CMK (cell line): ENCODE measurements at regions not wholly inside any gene's neighbourhood (a gene's known extent, or its start where the extent isn't known, plus 50 kb on each side); places are given as distances from the start of the nearest gene placed in this dataset.
A peak's percentile ranks its signal among the peaks of the same experiment; 100 is the strongest.

Experiments
- DNase-seq: peaks from one replicate; pipeline ENCODE4 v3.0.0-alpha.2; 2010; ENCODE audit warnings: low read depth

DNA sequence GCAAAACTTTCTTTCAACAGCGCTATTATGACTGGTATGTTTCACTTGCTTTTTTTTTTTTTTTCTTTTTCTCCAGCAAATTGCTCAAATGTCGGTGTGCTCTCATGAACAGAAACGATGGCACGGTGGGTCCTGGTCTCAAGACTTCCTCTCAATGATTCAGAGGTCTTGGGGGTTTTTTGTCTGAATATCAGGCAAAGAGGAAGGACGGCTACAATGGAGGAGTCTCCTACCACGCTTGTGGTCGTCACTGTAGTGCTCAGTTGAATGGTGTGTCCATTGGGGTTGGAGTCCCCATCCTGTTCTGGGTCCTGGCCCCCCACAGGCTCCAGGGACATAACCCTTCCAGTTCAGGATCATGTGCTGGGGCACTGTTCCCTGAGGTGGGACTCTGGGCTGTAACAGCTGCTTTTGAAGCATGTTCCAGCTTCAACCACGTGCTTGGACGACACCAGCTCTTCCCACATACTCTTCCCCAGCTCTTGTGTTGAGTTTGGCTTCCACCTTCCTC is 266.7 kb upstream of the KLF6 start:
- DNase-seq, result no peak

DNA sequence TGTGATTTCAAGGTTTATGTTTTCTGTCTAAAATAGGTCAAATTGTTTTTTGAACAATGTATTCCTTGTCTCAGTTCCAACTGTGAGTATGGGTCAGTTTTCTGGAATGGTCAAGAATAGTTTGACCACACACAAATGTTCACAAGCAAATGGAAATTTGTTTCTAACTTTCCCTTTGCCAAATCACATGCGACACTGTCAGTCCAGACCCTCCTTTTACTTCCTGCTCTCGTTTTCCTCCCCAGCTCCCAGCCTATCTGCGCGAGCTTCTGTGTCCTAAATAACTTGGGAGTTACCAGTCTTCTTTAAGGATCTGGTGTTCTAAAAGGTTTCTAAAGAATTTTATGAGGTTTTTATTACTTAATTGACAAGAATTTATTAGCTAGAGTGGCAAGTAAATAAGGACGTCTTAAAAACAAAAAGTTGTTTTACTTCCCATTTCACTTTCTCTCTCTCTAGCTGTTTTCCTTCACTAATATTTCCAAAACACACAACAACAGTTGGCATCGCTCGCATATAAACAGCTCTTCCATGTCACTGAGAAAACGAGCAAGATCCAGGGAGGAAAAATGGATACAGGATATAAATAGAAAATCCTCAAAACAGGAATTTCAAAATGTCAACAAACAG is 266.1 kb upstream of the KLF6 start:
- DNase-seq, result no peak

DNA sequence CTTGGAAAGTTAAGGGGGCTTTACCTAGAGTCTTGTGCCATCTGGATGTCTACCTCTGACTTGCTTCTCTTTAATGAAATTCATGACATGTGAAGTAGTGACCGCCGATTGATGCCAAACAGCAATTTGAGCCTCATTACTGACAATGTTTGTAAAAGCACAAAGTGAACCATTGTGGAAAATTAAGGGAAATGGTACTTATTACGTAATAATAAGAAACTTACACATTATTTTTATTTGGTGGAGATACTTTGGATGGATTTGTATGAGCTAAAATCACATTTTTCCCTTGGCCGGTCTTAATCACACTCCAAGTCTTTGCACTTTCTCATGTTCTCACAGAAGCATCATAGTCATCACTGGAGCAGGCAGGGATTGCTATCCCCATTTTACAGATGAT is 265.1 kb upstream of the KLF6 start:
- no peak for DNase-seq

DNA sequence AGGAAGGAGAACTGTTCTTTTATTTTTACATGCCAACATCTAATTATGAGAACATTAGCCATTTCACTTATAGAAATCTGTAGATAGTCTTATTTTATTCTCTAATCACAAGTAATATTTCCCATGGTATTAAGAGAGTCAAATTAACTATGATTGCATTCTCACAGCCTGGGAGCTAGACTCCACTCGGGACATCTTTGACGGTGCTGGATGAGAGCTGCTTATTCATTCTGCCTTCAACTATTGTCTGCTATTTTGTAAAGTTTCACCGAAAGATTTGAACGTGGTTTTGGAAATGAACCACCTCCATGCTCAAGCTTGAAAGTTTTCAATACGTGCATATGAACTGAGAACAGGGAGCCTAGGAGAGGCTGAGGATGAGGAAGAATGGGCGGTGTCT is 264.3 kb upstream of the KLF6 start:
- no peak for DNase-seq

DNA sequence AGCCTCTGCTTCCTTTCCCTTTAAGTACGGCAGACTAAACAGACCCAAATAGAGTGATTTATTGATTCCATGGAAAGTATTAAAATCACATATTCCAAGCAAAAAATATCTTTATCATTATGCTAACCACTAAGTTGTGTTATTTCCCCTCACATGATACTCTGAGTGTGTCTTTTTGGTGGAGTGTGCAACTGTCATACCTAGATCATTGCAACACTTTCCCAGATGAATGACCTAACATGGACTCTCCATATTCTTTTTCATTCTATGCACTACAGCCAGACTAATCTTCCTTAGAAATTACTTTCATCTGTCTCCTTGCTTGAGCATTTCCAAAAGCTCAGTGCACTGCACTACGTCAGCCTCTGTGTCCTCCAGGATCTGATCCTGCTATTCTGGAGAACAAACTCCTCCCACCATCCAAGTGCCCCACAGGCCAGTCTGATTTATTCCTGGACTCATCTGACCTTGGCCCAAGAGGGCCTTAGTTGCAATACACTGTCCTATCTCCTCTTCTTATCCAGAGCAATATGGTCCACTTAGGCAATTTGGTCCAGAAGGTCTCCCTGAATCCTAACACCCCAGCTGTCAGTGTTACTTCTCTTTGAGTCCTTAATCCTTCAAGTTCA is 263.3 kb upstream of the KLF6 start:
- no peak for DNase-seq

DNA sequence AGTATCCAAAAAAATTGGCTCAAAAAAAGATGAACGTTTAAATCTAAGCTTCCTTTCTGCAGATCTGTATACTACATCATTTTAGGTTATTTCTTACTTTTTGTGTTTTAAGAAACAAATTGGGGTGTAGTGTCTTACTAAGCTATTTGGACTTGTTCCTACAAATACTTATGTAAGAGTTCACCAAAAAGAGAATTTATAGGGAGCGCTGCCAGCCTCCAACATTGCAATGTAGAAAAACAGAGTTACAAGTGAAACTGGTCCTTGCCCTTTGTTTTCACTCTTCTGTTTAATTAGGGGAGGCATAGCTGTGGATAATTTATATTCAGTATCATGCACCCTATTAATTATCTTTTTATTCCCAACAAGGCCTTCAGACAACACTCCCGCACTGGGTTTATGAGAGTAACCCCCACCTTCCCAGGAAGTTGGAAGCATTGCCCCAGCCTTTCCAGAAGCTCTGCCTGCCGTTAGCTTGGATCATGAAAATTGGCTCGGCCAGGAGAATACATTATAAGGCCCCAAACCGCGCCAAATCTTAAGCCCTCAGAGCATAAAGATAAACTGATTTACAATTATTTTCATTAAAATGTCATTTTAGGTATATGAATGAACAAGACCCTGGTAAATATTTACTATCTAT is 261.8 kb upstream of the KLF6 start:
- DNase-seq, result no peak

DNA sequence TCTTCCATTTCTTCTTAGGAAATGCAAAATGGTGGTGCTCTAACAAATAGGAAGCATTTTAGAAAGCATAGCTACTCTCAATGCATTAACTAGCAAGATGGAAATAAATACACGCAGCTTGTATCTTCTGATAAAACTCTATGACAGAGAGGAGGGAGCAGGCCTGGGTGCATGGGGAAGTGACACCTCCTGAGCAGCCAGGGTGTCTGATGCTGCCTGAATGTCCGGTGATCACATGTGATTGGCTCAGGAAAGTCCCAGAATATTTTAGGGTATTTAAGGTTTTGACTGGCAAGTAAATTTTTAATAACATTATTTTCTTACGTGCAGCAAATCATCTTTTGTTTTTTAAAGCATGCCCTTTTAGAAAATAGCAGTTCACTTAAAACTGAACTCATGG is 261.0 kb upstream of the KLF6 start:
- DNase-seq, result no peak

DNA sequence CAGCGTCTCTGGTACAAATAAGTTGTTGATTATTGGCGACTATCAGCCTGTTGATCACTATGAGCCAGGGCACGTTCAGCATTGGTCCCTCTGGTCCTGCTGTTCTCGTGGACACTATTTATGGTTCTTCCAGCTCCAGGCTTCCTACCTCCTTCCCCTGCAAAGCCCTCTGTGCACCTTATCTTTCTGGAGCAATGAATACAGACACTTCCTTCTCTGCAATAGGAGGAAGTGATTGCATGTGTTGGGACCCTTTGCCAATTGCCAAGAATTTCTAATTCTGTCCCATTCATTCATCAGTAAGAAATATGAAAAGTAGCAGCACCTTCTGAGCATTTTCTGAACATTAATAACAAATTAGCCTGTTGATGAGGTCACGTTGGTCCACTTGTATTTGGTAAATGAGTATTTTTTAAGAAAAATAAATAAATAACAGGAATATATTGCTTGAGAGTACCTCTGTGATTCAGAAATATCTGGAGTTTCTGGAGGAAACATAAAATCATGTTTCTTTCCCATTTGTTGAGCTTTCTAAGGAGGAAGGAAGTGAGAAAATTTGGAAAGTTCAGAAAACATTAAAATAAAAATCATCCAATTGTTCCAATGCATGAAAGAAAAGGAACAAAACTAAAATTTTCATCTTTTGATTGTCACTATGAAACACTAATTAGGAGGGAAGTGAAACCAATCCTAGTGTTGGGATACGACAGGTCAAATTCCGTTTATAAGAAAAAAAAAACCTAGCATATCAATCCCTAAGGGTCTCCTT is 259.1 kb upstream of the KLF6 start:
- peak; percentile 22 for DNase-seq

DNA sequence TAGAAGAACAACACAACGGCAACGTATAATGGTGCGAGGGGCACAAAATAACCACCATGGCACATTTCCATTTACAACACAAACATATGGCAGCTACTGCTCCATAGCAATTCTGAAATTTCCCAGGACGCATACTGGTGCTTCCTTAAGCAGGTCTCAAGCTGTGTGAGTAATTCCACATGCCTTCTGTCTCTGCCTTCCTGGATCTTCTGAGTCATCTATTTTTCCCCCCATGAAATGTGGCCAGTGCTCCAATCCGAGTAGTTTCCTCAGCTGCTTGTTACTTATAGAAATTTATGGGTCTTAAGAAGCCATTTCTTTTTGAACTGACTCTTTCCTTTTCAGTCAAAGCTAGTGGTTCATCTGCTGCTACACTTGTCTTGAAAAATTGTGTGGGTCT is 256.6 kb upstream of the KLF6 start:
- no peak for DNase-seq

DNA sequence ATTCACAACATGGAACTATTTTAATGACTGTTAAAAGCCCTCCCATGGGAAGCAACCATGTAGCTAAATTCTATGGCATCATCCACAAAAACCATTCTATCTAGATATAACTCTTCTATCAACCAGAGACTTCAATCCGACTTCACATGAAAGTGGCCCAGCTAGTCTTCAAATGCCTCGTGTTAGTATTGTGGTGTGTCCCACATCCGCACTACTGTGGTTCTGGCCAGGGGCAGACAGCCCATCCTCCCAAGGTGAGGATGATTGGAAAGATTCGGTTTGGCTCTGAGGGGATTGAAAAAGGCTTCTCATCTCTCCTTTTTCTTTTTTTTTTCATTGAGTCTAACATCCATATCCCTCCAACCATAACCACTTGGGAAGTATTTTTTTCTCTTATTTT is 253.0 kb upstream of the KLF6 start:
- DNase-seq, result no peak

DNA sequence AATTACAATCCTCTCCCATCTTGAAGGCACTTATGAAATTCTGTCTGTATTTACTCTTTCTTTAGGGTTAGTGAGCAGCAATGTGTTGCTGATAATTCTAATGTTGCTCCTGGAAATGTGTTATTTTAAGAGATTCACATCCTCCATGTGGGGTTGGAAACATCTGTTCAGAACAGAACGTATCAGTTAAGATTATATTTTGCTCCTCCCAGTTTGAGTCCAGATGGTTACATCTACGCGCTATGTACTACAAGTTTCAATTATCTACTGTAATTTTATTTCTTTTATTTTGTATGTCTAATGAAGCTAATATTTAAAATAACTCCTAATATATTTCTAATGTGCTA is 250.6 kb upstream of the KLF6 start:
- DNase-seq, result no peak

DNA sequence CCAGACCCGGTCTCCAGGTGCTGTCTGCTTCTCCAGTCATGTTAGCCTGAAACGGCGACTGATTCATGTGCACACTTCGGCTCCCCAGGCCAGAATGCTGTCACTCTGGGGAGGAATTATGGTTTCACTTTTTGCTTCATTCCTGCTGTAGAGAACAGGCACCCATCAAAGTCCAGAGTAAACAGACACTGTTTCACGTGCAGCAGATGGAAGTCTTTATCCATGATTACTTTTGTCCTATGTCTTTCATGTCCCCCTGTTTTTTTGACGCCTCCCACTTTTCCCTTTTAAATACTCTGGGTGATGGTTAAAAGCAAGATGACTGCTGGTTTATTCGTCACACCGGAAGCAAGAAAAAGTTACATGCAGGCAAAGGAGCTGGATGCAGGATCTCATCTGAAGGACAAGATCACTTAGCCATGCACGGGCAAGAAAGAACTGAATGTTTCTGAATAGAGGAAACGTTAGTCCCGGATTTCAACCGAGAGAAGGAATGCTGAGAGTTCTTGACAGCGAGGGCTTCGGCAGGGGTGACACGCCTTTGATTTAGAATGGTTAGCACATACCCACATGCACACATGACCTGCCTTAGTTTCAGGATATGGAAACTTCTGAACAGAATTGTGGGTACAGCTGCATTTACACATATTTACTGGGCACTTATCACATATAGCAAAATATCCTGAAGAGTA is 250.0 kb upstream of the KLF6 start:
- DNase-seq, result no peak

DNA sequence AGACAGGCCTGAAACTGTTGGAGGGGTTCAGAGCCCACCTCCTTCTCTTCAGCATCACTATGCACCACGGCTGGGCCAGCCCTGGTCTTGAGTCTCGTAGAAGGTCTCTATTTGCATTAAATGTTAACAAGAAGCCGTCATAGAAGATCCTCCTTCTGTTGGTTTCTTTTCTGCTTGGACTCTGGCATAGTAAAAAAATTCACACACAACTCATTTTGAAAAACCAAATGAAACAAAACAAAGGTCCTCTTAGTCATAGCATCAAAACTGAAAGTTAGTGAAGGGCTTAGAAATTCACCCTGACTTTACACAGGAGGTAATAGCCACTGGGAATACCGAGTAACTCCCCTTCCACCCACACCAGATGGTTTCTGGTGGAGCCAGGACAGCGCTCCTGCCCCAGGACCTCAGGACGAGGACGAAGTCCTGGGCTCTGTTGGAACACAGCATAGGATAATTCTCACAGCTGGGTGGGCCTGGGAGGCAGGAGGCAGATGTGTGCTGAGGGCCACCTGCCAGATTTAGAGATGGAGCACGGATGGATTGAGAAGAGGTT is 248.4 kb upstream of the KLF6 start:
- no peak for DNase-seq

DNA sequence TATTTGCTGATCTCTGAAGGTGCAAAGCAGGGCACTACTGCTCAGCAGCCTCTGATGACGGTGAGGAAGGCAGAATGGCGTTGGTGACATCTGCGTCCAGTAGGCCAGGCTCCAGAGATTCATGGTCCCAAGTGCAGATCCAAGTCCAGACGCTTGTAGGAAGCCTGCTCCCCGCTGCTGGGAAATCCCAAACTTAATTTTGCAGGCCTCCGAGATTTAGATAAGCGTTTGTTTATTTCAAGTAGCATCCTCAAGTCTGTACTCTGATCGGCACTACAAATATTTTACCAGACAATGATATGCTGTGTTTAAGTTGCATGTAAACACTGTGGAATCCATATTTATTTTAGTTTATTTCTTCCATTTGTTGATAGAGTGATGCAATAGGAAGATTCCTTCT is 244.9 kb upstream of the KLF6 start:
- no peak for DNase-seq

DNA sequence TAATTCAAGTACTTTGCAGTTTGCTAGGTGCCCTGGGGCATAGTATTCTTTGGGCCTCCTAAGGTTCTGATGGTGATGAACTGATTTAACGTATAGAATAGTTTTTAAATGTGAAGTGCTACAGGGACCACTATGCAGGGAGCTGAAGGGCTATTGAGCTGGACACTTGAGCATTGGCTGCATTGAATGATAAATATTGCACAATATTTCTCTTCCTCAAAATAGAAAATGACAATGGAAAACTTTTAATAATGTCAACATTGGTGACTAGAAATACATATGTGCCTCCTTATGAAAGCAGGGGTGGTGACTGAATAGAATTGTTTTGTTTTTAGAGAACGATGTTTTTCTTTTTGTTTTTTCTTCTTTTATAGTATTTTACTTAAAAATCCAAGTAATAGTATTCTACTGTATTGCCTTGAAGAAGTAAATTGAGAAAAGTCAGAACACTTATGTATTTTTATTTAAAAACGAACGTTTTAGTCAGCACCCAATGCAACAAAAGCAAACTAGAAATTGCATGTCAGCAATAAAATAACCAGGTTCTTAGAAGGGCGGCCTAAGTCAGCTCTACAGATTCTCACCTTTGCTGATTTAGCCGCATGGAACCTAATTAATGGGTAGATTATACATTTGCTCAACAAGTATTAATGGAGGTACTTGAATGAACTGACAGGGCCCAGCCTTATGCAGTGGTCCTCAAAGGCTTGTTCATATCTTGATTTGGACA is 244.0 kb upstream of the KLF6 start:
- no peak for DNase-seq

DNA sequence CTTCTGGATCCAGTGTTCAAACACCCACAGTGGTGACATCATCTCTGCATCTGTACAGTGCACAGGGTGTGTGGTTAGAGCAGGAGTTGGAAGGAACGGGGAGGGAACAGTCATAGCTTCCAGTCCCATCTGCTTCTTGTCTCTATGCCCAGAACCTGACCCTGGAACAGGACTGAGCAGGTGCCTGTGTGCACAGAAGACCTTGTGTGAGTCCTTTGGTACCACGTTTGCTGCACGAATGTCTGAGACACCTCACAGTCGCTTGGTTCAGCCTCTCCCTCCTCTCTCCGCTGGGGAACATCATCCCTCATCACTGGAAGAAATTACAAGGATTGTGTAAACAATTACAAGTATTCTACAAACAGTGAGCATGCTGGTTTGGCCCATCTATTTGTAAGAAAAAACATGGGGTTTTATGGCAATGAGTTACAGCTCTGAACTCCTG is 243.0 kb upstream of the KLF6 start:
- DNase-seq, result no peak

DNA sequence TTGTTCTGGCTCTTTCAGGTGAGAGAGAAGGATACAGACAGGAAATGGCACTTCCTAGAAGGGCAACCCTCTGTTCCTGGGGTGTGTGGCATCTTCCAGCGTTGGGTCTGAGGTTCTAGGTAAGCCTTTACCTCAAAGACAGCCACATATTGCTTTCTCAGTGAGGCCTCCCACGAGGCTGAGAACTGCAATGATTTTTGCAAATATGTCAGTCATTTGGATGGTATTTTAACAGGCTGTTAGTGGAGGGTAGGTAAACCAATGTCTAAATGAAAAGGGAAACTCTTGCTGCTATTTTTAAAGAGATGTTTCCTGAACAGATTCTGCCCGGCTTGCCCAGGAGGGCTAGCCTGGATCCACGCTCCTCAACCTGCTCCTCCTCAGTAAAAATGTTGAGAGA is 240.3 kb upstream of the KLF6 start:
- DNase-seq, result no peak

DNA sequence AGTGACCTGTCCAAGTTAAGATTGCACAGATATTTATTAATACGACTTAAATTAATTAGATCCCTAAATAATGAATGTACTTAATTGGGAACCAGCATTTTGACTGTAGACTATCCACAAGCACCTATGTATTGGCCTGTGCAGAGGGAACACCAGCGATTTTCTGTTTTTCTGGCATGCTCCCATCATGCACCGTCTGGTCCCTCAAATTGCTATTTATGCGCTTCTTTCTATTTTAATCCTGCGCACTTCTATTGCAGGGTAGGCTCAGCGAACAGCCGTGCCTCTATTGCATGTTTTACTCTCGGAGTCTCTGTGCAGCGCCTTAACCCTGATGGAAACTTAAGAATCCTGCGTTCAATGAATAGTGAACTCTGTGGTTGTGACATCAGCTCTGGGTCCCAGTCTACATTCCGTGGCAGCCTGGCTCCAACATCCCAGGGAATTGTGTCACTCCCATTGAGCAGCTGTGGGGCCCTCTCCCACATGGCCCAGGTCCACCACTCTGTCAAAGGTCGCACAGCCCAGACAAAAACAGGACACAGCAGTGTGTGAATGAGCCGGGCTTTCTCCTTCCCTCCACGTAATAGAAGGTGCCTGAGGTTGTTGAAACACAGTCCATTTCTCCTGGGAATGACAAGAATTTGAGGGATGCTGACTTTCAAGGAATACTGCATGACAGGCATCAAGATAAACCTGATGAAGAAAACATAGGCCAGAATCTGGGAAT is 239.7 kb upstream of the KLF6 start:
- DNase-seq, result no peak

DNA sequence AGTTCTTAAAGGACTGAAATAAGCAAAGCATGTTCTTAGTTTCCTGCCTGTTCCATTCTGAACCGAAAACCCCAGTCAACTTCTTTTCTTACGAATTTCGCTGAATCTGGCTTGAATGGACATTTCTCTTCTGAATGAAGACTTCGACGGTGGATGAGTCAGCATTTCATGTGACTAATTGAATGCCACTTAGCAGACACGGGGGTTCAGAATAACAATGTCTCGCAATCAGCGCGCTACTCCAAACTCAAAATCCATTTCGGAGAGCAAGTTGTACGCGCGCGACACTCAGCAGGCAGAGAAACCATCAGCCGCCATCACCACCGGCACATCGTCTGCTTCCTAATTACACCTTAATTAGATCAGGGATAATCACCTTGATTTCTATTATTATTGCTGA is 239.0 kb upstream of the KLF6 start:
- DNase-seq, result no peak

DNA sequence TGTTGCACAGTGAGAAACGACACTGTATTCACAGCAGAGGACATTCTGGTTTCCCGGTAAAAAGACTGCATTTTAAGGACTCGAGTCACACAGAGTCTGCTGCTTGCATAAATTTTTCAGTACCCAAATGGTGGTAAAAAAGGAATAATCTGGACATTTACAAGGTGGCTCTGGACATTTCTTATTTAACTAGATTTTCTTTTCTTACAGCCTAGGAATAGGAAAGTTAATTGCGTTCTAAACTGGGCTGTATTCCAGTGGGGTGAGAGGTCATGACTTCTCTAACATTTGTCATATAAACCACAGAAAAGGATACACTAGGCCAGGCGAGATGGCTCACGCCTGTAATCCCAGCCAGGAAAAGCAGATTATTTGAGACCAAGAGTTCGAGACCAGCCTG is 237.5 kb upstream of the KLF6 start:
- DNase-seq, result no peak

DNA sequence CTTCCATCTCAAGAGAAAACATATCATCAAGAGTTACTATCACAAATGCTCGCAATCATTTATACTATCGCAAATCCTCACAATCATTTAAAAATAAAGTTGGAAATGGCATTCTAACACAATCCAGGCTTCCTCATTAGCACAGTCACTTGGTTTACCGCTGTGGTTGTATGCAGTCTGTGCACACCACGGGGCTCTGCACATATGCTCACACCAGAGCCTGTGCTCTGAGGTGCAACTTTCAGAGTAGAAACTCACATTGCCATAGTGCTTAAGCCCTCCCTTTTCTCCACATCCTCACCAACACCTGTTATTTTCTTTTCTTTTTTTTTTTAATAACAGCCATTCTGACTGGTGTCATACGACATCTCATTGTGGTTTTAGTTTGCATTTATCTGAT is 235.6 kb upstream of the KLF6 start:
- DNase-seq, result no peak
